NCI-H510A treated with DMSO at 0.1 percent for 48 hours (cell line): ENCODE measurements at regions not wholly inside any gene's neighbourhood (a gene's known extent, or its start where the extent isn't known, plus 50 kb on each side); places are given as distances from the start of the nearest gene placed in this dataset.
A peak's percentile ranks its signal among the peaks of the same experiment; 100 is the strongest.
"Not testable (repeated sequence)": the region's sequence is repeated elsewhere in the genome, so short reads cannot be mapped to it uniquely, and the experiment has no call there.

Experiments used
- DNase-seq: peaks from one replicate; lab custom pipeline; 2025; lab: John Stamatoyannopoulos, UW

GRCh38 chr4:31016322-31017061, 296.3 kb downstream of the PCDH7 start:
- no peak for DNase-seq

- peak; percentile 3 for DNase-seq
These were observed 300.2 kb downstream of the PCDH7 start for GRCh38 chr4:31020363-31020762.

- no peak for DNase-seq
These were observed 300.8 kb downstream of the PCDH7 start for GRCh38 chr4:31021008-31021407.

- DNase-seq, result no peak
These were observed 302.5 kb downstream of the PCDH7 start for GRCh38 chr4:31022702-31023101.

- DNase-seq, result no peak
These were observed 302.9 kb downstream of the PCDH7 start for GRCh38 chr4:31023109-31023508.

GRCh38 chr4:31023742-31024141, 303.6 kb downstream of the PCDH7 start:
- DNase-seq, result no peak

- DNase-seq, result not testable (repeated sequence)
These were observed 304.6 kb downstream of the PCDH7 start for GRCh38 chr4:31024781-31025180.

GRCh38 chr4:31026256-31026655, 306.1 kb downstream of the PCDH7 start:
- no peak for DNase-seq

GRCh38 chr4:31034550-31034949, 314.4 kb downstream of the PCDH7 start:
- DNase-seq, result no peak

GRCh38 chr4:31035761-31036160, 315.6 kb downstream of the PCDH7 start:
- DNase-seq, result no peak

GRCh38 chr4:31037703-31038102, 317.5 kb downstream of the PCDH7 start:
- no peak for DNase-seq

GRCh38 chr4:31039382-31039781, 319.2 kb downstream of the PCDH7 start:
- no peak for DNase-seq

- no peak for DNase-seq
These were observed 319.9 kb downstream of the PCDH7 start for GRCh38 chr4:31040106-31040505.

GRCh38 chr4:31041385-31041784, 321.2 kb downstream of the PCDH7 start:
- DNase-seq, result no peak

- no peak for DNase-seq
These were observed 321.7 kb downstream of the PCDH7 start for GRCh38 chr4:31041853-31042252.

- no peak for DNase-seq
These were observed 323.4 kb downstream of the PCDH7 start for GRCh38 chr4:31043382-31044062.

GRCh38 chr4:31045151-31045550, 325.0 kb downstream of the PCDH7 start:
- peak; percentile 4 for DNase-seq

GRCh38 chr4:31045724-31046318, 325.7 kb downstream of the PCDH7 start:
- peak; percentile 16 for DNase-seq

GRCh38 chr4:31051151-31051550, 331.0 kb downstream of the PCDH7 start:
- DNase-seq, result no peak

- DNase-seq, result no peak
These were observed 331.4 kb downstream of the PCDH7 start for GRCh38 chr4:31051565-31051964.

- no peak for DNase-seq
These were observed 332.4 kb downstream of the PCDH7 start for GRCh38 chr4:31052519-31052918.

GRCh38 chr4:31053451-31053850, 333.3 kb downstream of the PCDH7 start:
- no peak for DNase-seq

- DNase-seq, result no peak
These were observed 334.1 kb downstream of the PCDH7 start for GRCh38 chr4:31054295-31054694.
